Testis (tissue), 2 donors: ENCODE measurements at regions not wholly inside any gene's neighbourhood (a gene's known extent, or its start where the extent isn't known, plus 50 kb on each side); places are given as distances from the start of the nearest gene placed in this dataset.

Experiments
- DNase-seq: peaks from one replicate; pipeline ENCODE4 v3.0.0-alpha.2; 2019
- H3K27ac ChIP-seq, 2 donors: fragments of 200-600 bp; sonication (generic); one replicate each; pipeline ENCODE4 v1.5.1; 2019
- H3K27me3 ChIP-seq: fragments of 200-600 bp; sonication (generic); one replicate; pipeline ENCODE4 v1.5.1; 2019
- H3K36me3 ChIP-seq: fragments of 200-600 bp; sonication (generic); one replicate; pipeline ENCODE4 v1.5.1; 2017; ENCODE audit warnings: low read depth; ENCODE audit errors: missing control alignments
- H3K4me1 ChIP-seq: fragments of 200-600 bp; sonication (generic); one replicate; pipeline ENCODE4 v1.5.1; 2019
- H3K4me3 ChIP-seq, 2 donors: fragments of 200-600 bp; sonication (generic); one replicate each; pipeline ENCODE4 v1.5.1; 2017 to 2019
- H3K9me3 ChIP-seq: fragments of 200-600 bp; sonication (generic); one replicate; pipeline ENCODE4 v1.5.1; 2017
- POLR2A ChIP-seq: fragments of 450-650 bp; IDR thresholded peaks from one replicate; pipeline ENCODE4 v1.6.1; 2017; ENCODE audit warnings: antibody characterized with exemption, mild to moderate bottlenecking, moderate library complexity
- WGBS, 2 donors: methylation state at CpG; one replicate each; pipeline ENCODE4 v1.1.5; 2018; 5-methylcytosine and 5-hydroxymethylcytosine counted together
- intact Hi-C: fragments of 100-400 bp; cut with DNase I; formaldehyde crosslinking; loops from one replicate; pipeline ENCODE4 v1.15.1; 2023; ENCODE audit warnings: low total_unique reads
- TF ChIP-seq, protein P1 (sequence below), 3 experiments: fragments of 450-650 bp in 2 of 3; fragments of 200-600 bp in 1 of 3; sonication (generic) in 1 of 3; IDR thresholded peaks; one replicate each; pipeline ENCODE4 v1.5.1; 2016 to 2019; ENCODE audit warnings: antibody characterized with exemption in 3 of 3, mild to moderate bottlenecking in 2 of 3, moderate library complexity in 1 of 3

DNA sequence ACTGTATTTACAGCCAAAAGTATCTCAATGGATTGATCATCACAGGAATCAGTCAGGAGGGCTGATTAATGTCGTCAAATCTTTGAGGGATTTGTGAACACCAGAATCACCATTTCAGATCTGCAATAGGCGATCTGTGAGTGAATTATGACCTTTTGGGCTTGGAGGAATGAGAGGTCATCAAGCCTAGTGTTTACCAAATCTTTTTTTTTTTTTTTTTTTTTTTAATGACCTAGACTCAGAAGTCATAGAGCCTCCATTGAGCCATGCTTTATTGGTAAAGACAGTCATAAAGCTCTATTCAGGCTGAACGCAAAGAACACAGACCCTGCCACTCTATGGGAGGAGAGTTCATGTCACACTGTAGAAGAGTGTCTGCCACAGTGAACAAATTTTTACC, 97.7 kb downstream of the SOCS6 start:
- WGBS, 2 donors = 78 to 88% methylated on average over 3 of the region's 3 CpGs

DNA sequence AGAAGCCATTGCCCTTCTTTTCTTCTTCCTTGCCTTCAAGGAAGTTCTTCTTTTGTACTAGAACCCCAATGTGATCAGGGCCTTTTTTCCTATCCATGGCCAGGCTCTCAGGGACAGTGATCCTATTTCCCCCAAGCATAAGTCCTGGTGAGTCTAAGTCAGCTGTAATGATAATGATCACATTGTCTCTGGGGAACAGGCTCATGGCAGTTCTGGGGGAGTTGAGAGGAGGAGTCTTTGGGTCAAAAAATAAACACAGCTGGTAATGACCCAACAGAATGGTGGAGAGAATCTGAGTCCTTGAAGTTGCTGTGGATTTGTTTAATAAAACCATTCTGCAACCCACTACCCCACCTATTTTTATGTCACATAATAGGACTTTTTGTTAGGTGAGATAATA, 96.6 kb downstream of the SOCS6 start:
- intact Hi-C loops = no loop called here
- no peak overlapping the region for H3K4me3 ChIP-seq

More for the DNA sequence above, 97.7 kb downstream of the SOCS6 start:
- Histone ChIP-seq H3K4me3 (no peak overlapping the region), H3K27me3 (no peaks in the 10 kb centered on the region), H3K27ac (no peak overlapping the region), H3K9me3 (no peaks in the 10 kb centered on the region), H3K36me3 (no peaks in the 10 kb centered on the region), H3K4me1 (peaks cover 6% of the 10 kb centered on the region)
- DNase-seq = no peak
- TF ChIP-seq POLR2A = no peak
- TF ChIP-seq, protein P1, sequence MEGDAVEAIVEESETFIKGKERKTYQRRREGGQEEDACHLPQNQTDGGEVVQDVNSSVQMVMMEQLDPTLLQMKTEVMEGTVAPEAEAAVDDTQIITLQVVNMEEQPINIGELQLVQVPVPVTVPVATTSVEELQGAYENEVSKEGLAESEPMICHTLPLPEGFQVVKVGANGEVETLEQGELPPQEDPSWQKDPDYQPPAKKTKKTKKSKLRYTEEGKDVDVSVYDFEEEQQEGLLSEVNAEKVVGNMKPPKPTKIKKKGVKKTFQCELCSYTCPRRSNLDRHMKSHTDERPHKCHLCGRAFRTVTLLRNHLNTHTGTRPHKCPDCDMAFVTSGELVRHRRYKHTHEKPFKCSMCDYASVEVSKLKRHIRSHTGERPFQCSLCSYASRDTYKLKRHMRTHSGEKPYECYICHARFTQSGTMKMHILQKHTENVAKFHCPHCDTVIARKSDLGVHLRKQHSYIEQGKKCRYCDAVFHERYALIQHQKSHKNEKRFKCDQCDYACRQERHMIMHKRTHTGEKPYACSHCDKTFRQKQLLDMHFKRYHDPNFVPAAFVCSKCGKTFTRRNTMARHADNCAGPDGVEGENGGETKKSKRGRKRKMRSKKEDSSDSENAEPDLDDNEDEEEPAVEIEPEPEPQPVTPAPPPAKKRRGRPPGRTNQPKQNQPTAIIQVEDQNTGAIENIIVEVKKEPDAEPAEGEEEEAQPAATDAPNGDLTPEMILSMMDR (IDR thresholded peaks at IDR 0.05) = no peak
- intact Hi-C loops = no loop called here

DNA sequence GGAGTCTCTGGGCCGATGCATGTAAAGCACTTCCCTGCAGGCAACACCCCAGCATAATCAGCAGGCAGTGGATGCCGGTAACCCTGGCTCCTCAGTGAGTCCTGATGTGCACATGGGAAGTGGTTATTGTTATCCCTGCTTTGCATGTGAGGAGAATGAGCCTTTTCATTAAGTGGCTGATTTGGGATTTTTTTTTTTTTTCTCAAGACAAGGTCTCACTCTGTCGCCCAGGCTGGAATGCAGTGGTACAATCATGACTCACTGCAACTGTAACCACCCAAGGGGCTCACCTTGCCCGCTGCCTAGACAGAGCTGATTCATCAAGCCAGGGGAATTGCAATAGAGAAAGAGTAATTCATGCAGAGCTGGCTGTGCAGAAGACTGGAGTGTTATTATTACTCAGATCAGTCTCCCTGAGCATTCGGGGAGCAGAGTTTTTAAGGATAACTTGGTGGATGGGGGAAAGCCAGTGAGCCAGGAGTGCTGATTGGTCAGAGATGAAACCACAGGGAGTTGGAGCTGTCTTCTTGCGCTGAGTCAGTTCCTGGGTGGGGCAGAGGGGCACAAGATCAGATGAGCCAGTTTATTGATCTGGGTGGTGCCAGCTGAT, 95.4 kb downstream of the SOCS6 start:
- no peaks in the 10 kb centered on the region for H3K27me3 ChIP-seq
- WGBS, 2 donors = 55 to 74% methylated on average over 6 of the region's 6 CpGs
- no peak overlapping the region for H3K4me3 ChIP-seq
- intact Hi-C loops = no loop called here
- H3K4me1 ChIP-seq = peaks cover 10% of the 10 kb centered on the region
- no peak for DNase-seq
- H3K27ac ChIP-seq = no peak overlapping the region
- no peaks in the 10 kb centered on the region for H3K9me3 ChIP-seq
- TF ChIP-seq, protein P1 (IDR thresholded peaks at IDR 0.05) = no peak
- TF ChIP-seq POLR2A = no peak
- H3K36me3 ChIP-seq = no peaks in the 10 kb centered on the region

More for the DNA sequence above, 96.6 kb downstream of the SOCS6 start:
- no peak for DNase-seq
- no peak for TF ChIP-seq POLR2A
- TF ChIP-seq, protein P1 (IDR thresholded peaks at IDR 0.05) = no peak
- H3K27me3 ChIP-seq = no peaks in the 10 kb centered on the region
- no peaks in the 10 kb centered on the region for H3K36me3 ChIP-seq
- H3K27ac ChIP-seq = no peak overlapping the region
- H3K4me1 ChIP-seq = peaks cover 6% of the 10 kb centered on the region
- no peaks in the 10 kb centered on the region for H3K9me3 ChIP-seq

DNA sequence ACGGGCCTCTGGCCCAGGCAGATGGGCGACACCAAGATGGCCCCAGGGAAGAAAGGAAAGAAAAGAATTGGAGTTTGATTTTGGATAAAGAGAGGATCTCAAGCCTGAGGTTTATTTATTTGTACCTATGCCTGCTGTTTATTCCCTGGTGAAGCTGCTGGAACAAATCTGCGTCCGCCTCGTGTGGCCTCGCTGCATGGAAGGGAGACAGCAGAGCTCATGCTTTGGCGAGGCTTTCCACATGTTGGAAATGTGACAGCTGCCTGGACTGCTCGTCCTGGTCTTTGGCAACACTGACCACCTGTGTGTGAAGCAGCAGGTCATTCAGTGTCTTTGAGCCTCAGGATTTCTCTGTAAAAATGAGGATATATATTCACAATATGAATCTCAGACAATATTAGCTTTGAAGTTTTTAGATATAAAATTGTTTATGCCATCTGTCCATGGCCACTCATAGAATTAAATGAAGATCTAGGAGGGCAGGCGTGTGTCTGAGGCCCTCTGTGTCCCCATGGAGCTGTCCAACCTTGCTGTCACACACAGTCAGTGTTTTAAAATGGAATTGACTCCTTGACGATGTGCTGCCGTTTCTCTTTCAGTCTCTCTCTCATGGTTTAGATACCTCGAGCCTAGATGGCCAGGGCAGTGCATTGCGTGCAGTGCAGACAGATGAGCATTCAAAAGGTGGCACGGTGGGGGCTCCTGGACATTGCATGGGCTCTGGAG, 94.3 kb downstream of the SOCS6 start:
- no peaks in the 10 kb centered on the region for H3K36me3 ChIP-seq
- H3K4me1 ChIP-seq = peaks cover 10% of the 10 kb centered on the region
- H3K27ac ChIP-seq = peak overlapping the region in 1 of 2 donors; percentile 45
- intact Hi-C loops = no loop called here
- no peak overlapping the region for H3K4me3 ChIP-seq
- no peaks in the 10 kb centered on the region for H3K27me3 ChIP-seq
- no peak for DNase-seq
- WGBS, 2 donors = 80 to 83% methylated on average over 14 of the region's 14 CpGs
- no peaks in the 10 kb centered on the region for H3K9me3 ChIP-seq
- no peak for TF ChIP-seq POLR2A
- TF ChIP-seq, protein P1 (IDR thresholded peaks at IDR 0.05) = no peak

DNA sequence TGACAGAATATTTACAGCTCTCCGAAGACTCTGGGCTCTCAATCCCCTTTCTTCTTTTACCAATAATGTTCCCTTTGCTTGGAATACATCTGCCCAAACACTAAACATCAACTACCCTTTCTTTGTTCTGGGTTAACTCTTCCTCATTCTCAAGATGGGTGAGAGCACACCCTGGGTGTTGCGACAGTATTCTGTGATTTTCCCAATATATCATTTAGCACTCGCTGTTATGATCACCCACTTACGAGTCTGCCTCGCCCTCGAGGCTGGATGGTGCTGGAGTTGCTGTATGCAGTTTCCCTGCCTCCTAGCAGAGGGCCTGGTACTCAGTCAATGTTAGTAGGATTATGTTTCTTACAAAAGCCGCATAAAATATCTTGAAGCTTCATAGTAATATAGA, 93.2 kb downstream of the SOCS6 start:
- intact Hi-C loops = no loop called here

More for the DNA sequence above, 93.2 kb downstream of the SOCS6 start:
- TF ChIP-seq POLR2A = no peak
- TF ChIP-seq, protein P1 (IDR thresholded peaks at IDR 0.05) = no peak
- H3K27me3 ChIP-seq = no peaks in the 10 kb centered on the region
- no peak for DNase-seq
- H3K36me3 ChIP-seq = no peaks in the 10 kb centered on the region
- H3K27ac ChIP-seq = peak overlapping the region; percentile 68 to 78
- H3K9me3 ChIP-seq = no peaks in the 10 kb centered on the region
- 80 to 81% methylated on average over 7 of the region's 7 CpGs for WGBS, 2 donors
- no peak overlapping the region for H3K4me3 ChIP-seq
- H3K4me1 ChIP-seq = peaks cover 10% of the 10 kb centered on the region
